NCI-H128 (cell line): ENCODE measurements at regions not wholly inside any gene's neighbourhood (a gene's known extent, or its start where the extent isn't known, plus 50 kb on each side); places are given as distances from the start of the nearest gene placed in this dataset.

Experiments used
- DNase-seq: peaks from one replicate; lab custom pipeline; 2025; ENCODE audit not compliant: unreplicated experiment; lab: John Stamatoyannopoulos, UW

GRCh38 chr9:79357616-79358015 is 214.1 kb upstream of the TLE4 start:
- DNase-seq = no peak

- no peak for DNase-seq
These were observed 211.1 kb upstream of the TLE4 start for GRCh38 chr9:79360387-79361347.

- DNase-seq = no peak
These were observed 209.4 kb upstream of the TLE4 start for GRCh38 chr9:79362100-79363081.

GRCh38 chr9:79369676-79370075 is 202.1 kb upstream of the TLE4 start:
- no peak for DNase-seq

- DNase-seq = no peak
These were observed 200.5 kb upstream of the TLE4 start for GRCh38 chr9:79371301-79371700.

GRCh38 chr9:79371948-79372555 is 199.7 kb upstream of the TLE4 start:
- DNase-seq = no peak

- DNase-seq = no peak
These were observed 194.4 kb upstream of the TLE4 start for GRCh38 chr9:79377339-79377855.

- DNase-seq = no peak
These were observed 193.7 kb upstream of the TLE4 start for GRCh38 chr9:79378107-79378506.

GRCh38 chr9:79382044-79382443 is 189.7 kb upstream of the TLE4 start:
- no peak for DNase-seq

GRCh38 chr9:79382458-79382857 is 189.3 kb upstream of the TLE4 start:
- DNase-seq = no peak

GRCh38 chr9:79383096-79383495 is 188.7 kb upstream of the TLE4 start:
- no peak for DNase-seq

GRCh38 chr9:79384091-79384490 is 187.7 kb upstream of the TLE4 start:
- no peak for DNase-seq

GRCh38 chr9:79384501-79384900 is 187.3 kb upstream of the TLE4 start:
- no peak for DNase-seq

- no peak for DNase-seq
These were observed 184.5 kb upstream of the TLE4 start for GRCh38 chr9:79387101-79387835.

- no peak for DNase-seq
These were observed 181.6 kb upstream of the TLE4 start for GRCh38 chr9:79390077-79390698.

GRCh38 chr9:79390781-79391770 is 180.7 kb upstream of the TLE4 start:
- DNase-seq = no peak

GRCh38 chr9:79395228-79395627 is 176.5 kb upstream of the TLE4 start:
- no peak for DNase-seq

- DNase-seq = no peak
These were observed 176.0 kb upstream of the TLE4 start for GRCh38 chr9:79395755-79396154.

- DNase-seq = no peak
These were observed 175.6 kb upstream of the TLE4 start for GRCh38 chr9:79396168-79396567.
